ENCODE measurements at regions not wholly inside any gene's neighbourhood (a gene's known extent, or its start where the extent isn't known, plus 50 kb on each side); places are given as distances from the start of the nearest gene placed in this dataset.

DNA sequence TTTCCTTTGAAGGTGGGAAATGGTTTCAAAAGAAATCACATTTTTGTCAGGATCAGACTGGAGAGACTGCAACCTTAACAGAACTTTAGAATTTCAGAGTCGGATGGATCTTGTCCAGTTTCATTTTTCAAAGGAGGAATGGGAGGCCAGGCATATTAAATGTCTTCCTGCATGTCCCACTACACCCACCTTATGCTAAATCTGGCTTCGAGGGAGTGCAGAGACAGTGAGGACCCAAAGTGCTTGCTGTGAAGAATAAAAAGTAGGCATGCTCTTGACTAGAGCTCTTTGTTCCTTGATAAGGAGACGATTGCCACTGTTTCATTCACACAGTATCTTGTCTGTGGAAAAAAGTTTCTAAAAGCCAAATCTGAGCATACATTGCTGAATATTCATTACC is 197.6 kb downstream of the SLC4A3 start:
- Histone ChIP-seq H3K36me3 (ENCODE audit: control insufficient read depth, insufficient read depth, low read length) (no peaks in the 10 kb centered on the region), H3K4me3 (ENCODE audit: low read depth, low read length) (no peak overlapping the region), H3K9ac (ENCODE audit: low read depth, low read length) (no peak overlapping the region), H3K27me3 (ENCODE audit: control insufficient read depth, insufficient read depth, low read length) (no peaks in the 10 kb centered on the region), H3K9me3 (ENCODE audit: control insufficient read depth, insufficient read depth, low read length) (peaks cover 2% of the 10 kb centered on the region), H3K4me1 (ENCODE audit: control insufficient read depth, insufficient read depth, low read length) (no peaks in the 10 kb centered on the region)

DNA sequence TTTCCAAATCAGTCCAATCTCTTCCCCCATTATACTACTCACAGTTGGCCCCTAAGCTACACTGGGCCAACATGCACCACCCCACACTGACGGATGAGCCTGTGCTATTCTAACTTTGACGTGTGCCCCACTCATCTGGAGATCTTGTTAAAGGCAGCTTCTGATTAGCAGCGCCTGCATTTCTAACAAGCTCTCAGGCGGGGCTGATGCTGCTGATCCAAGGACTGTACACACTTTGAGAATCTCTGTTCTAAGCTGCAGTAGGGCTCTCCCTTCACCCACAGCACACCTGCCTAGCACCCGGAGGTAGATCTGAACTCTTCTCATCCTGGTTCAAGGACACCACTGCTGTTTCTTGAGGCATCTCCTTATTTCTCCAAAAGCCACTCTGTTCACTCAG is 200.7 kb downstream of the SLC4A3 start:
- Histone ChIP-seq H3K4me1 (ENCODE audit: control insufficient read depth, insufficient read depth, low read length) (no peaks in the 10 kb centered on the region), H3K27me3 (ENCODE audit: control insufficient read depth, insufficient read depth, low read length) (no peaks in the 10 kb centered on the region), H3K9me3 (ENCODE audit: control insufficient read depth, insufficient read depth, low read length) (no peaks in the 10 kb centered on the region), H3K9ac (ENCODE audit: low read depth, low read length) (no peak overlapping the region), H3K36me3 (ENCODE audit: control insufficient read depth, insufficient read depth, low read length) (no peaks in the 10 kb centered on the region), H3K4me3 (ENCODE audit: low read depth, low read length) (no peak overlapping the region)

DNA sequence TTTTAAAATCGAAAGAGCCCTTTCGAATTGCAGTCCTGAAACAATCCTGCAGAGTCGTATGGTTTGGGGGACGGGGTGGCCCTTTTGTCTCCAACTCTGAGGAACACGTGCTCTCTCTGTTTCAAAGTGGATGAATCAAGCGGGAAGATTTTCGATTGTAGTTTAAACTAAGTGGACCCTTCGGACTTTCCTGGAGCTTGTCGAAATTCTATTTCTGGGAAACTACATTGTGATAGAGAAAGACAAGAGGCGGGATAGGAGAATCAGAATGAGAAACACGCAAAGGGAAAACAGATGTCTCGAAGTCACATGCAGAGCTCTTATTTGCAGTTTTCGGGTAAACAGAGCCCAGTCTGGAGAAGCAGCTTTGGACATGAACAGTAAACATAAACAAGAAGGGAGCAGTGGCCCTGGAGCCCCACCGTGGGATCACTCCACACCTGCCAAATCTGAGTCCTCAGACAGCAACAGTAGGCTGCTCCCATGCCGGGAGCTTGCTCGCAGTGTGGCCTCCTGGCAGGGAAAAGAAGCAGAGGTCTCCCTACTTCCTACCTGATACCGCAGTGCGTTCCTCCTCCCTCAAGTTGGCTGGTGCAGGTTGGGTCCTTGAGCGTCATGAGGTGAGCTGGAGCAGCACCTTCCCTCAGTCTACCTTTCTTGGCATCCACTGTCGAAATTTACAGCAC is 202.4 kb downstream of the SLC4A3 start:
- H3K9me3 ChIP-seq (ENCODE audit: control insufficient read depth, insufficient read depth, low read length) = no peaks in the 10 kb centered on the region
- H3K4me3 ChIP-seq (ENCODE audit: low read depth, low read length) = no peak overlapping the region

DNA sequence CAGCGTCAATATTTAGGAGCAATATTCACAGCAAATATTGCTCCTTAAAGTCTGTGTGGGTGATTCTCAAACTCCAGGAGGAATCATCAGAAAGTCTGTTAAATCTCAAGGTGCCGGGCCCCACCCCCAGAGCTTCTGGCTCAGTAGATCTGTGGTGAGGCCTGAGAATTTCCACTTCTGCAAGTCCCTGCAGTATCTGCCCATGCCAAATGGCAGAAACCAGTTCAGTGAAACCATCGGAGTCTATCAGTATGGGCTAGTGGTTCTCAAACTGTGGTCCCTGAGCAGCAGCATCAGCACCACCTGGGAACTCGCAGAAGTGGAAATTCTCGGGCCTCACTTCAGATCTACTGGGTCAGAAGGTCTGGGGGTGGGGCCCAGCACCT is 202.9 kb downstream of the SLC4A3 start:
- H3K9ac ChIP-seq (ENCODE audit: low read depth, low read length) = no peak overlapping the region
- no peaks in the 10 kb centered on the region for H3K4me1 ChIP-seq (ENCODE audit: control insufficient read depth, insufficient read depth, low read length)
- H3K9me3 ChIP-seq (ENCODE audit: control insufficient read depth, insufficient read depth, low read length) = no peaks in the 10 kb centered on the region

More for the DNA sequence above, 202.4 kb downstream of the SLC4A3 start:
- no peaks in the 10 kb centered on the region for H3K4me1 ChIP-seq (ENCODE audit: control insufficient read depth, insufficient read depth, low read length)
- no peaks in the 10 kb centered on the region for H3K36me3 ChIP-seq (ENCODE audit: control insufficient read depth, insufficient read depth, low read length)
- H3K27me3 ChIP-seq (ENCODE audit: control insufficient read depth, insufficient read depth, low read length) = no peaks in the 10 kb centered on the region
- no peak overlapping the region for H3K9ac ChIP-seq (ENCODE audit: low read depth, low read length)

DNA sequence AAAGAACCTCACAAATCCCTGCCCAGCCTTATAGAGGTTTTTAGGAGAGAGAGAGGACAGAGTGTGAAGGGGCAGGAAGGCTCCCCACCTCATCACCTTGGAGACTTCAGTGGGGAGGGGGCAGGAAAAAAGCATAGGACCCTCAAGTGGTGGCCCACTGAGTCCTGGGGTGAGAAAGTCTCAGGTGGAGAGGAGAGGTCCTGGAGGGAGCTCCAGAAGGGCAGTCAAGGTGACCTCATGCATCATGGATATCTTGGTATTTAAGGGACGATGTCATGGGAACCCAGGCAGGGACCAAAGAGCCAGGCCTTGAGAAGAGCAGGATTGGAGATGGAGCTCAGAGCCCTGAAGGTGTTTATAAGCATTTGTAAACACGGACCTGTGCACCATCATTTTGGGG is 204.5 kb downstream of the SLC4A3 start:
- Histone ChIP-seq H3K36me3 (ENCODE audit: control insufficient read depth, insufficient read depth, low read length) (no peaks in the 10 kb centered on the region), H3K4me3 (ENCODE audit: low read depth, low read length) (no peak overlapping the region), H3K9me3 (ENCODE audit: control insufficient read depth, insufficient read depth, low read length) (no peaks in the 10 kb centered on the region), H3K4me1 (ENCODE audit: control insufficient read depth, insufficient read depth, low read length) (no peaks in the 10 kb centered on the region), H3K27me3 (ENCODE audit: control insufficient read depth, insufficient read depth, low read length) (no peaks in the 10 kb centered on the region), H3K9ac (ENCODE audit: low read depth, low read length) (no peak overlapping the region)

More for the DNA sequence above, 202.9 kb downstream of the SLC4A3 start:
- Histone ChIP-seq H3K36me3 (ENCODE audit: control insufficient read depth, insufficient read depth, low read length) (no peaks in the 10 kb centered on the region), H3K4me3 (ENCODE audit: low read depth, low read length) (no peak overlapping the region), H3K27me3 (ENCODE audit: control insufficient read depth, insufficient read depth, low read length) (no peaks in the 10 kb centered on the region)

DNA sequence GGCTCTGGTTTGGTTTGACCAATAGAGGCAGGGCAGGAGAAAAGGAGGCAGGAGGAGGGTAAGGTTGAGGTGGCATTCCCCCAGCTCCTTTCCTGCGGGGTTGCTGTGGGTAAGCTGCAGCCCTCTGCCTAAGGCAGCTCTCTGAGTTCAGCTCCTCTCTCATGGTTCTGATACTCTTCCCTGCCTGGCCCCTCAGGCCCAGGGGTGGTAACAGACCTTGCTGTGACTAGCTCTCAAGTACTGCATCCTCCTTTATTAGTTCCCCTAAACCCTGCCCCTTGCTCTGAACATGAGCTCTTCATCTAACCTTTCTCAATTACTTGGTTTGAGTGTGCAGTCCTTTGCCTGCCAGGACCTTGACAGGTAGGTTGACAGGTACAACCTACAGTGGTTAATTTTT is 205.5 kb downstream of the SLC4A3 start:
- Histone ChIP-seq H3K36me3 (ENCODE audit: control insufficient read depth, insufficient read depth, low read length) (no peaks in the 10 kb centered on the region), H3K9me3 (ENCODE audit: control insufficient read depth, insufficient read depth, low read length) (no peaks in the 10 kb centered on the region), H3K4me3 (ENCODE audit: low read depth, low read length) (no peak overlapping the region), H3K27me3 (ENCODE audit: control insufficient read depth, insufficient read depth, low read length) (no peaks in the 10 kb centered on the region), H3K4me1 (ENCODE audit: control insufficient read depth, insufficient read depth, low read length) (no peaks in the 10 kb centered on the region), H3K9ac (ENCODE audit: low read depth, low read length) (no peak overlapping the region)

DNA sequence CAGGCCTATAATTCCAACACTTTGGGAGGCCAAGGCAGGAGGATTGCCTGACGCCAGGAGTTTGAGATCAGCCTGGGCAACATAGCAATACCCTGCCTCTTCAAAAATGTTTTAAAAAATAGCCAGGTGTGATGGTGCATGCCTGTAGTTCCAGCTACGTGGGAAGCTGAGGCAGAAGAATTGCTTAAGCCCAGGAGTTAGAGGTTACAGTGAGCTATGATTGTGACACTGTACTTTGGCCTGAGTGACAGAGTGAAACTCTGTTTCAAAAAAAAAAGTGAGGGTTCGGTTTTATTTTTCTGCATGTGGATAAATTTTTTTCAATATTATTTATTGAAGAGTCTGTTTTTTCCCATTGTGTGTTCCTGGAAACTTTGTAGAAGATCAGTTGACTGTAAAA is 208.1 kb downstream of the SLC4A3 start:
- no peaks in the 10 kb centered on the region for H3K9me3 ChIP-seq (ENCODE audit: control insufficient read depth, insufficient read depth, low read length)
- no peaks in the 10 kb centered on the region for H3K36me3 ChIP-seq (ENCODE audit: control insufficient read depth, insufficient read depth, low read length)

DNA sequence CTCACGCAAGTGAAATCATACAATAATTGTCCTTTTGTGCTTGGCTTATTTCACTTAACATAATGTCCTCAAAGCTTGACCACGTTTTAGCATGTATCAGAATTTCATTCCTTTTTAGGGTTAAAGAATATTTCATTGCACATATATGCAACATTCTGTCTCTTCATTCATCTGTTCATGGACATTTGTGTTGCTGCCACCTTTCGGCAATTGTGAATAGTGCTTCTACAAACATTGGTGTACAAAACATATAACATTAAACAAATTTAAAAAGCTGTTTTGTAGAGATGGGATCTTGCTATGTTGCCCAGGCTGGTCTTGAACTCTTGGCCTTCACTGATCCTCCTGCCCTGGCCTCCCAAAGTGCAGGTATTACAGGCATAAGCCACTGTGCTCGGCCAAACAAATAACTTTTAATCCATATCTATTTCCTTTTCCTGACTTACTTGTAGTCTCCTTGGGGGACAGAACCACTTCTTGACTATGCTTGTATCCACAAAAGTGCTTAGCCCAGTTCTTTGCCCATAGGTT is 209.3 kb downstream of the SLC4A3 start:
- H3K36me3 ChIP-seq (ENCODE audit: control insufficient read depth, insufficient read depth, low read length) = no peaks in the 10 kb centered on the region
- H3K27me3 ChIP-seq (ENCODE audit: control insufficient read depth, insufficient read depth, low read length) = no peaks in the 10 kb centered on the region
- no peaks in the 10 kb centered on the region for H3K4me1 ChIP-seq (ENCODE audit: control insufficient read depth, insufficient read depth, low read length)
- H3K9me3 ChIP-seq (ENCODE audit: control insufficient read depth, insufficient read depth, low read length) = no peaks in the 10 kb centered on the region
- H3K4me3 ChIP-seq (ENCODE audit: low read depth, low read length) = no peak overlapping the region
- H3K9ac ChIP-seq (ENCODE audit: low read depth, low read length) = no peak overlapping the region

More for the DNA sequence above, 208.1 kb downstream of the SLC4A3 start:
- Histone ChIP-seq H3K9ac (ENCODE audit: low read depth, low read length) (no peak overlapping the region), H3K4me3 (ENCODE audit: low read depth, low read length) (no peak overlapping the region), H3K4me1 (ENCODE audit: control insufficient read depth, insufficient read depth, low read length) (no peaks in the 10 kb centered on the region), H3K27me3 (ENCODE audit: control insufficient read depth, insufficient read depth, low read length) (no peaks in the 10 kb centered on the region)

DNA sequence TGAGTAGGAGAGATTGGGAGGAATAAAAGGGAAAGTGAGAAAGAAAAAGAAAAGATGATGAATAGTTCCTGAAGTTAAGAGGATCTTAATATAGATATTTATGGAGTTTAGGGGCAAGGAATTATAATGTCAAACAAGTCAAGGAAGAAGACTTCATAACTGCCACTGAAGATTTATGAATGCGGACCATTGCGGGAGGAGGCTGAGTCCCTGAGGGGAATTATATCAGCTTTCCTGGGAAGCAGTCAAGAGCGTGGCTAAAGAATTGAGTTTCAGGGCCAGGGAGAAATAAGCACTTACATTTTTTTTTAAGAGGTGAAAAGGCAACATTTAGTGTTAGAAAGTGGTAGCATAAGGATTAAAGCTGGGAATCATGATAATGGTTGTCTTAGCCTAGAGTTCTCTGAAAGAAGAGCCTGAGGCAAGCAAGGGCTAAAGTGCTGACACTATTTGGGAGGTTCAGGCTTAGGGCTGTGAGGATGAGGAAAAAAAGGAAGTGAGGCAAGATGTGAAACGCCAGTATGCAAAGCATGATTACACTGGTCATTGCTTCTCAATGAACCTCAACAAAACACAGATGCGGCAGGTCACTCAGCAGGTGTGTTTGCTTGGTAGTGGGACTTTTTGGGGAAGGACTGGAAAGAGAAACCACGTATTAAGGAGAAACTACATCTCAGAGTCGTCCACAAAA is 217.1 kb downstream of the SLC4A3 start:
- no peaks in the 10 kb centered on the region for H3K9me3 ChIP-seq (ENCODE audit: control insufficient read depth, insufficient read depth, low read length)
- no peaks in the 10 kb centered on the region for H3K36me3 ChIP-seq (ENCODE audit: control insufficient read depth, insufficient read depth, low read length)
- H3K4me1 ChIP-seq (ENCODE audit: control insufficient read depth, insufficient read depth, low read length) = no peaks in the 10 kb centered on the region
- H3K9ac ChIP-seq (ENCODE audit: low read depth, low read length) = no peak overlapping the region
- no peak overlapping the region for H3K4me3 ChIP-seq (ENCODE audit: low read depth, low read length)
- H3K27me3 ChIP-seq (ENCODE audit: control insufficient read depth, insufficient read depth, low read length) = peaks cover 3% of the 10 kb centered on the region

DNA sequence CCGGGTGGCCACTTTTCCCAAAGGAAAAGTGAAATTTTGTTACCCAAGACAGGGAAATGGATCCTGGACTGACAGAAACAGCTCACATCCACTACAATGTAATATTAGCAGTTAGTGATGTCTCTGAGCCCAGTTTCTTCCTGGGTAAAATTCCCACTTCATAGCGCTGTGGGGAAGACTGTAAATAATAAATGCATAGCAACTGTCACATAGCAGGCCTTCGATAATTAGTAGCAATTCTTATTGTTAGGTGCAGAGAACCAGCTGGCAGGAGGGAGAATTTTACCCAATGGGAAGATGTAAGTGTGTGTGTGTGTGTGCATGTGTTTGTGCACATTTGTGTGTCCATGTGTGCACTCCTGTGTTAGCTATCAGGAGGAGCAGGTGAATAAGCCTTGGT is 221.5 kb downstream of the SLC4A3 start:
- no peak overlapping the region for H3K9ac ChIP-seq (ENCODE audit: low read depth, low read length)
- peaks cover 9% of the 10 kb centered on the region for H3K4me1 ChIP-seq (ENCODE audit: control insufficient read depth, insufficient read depth, low read length)
- no peaks in the 10 kb centered on the region for H3K36me3 ChIP-seq (ENCODE audit: control insufficient read depth, insufficient read depth, low read length)
- H3K9me3 ChIP-seq (ENCODE audit: control insufficient read depth, insufficient read depth, low read length) = no peaks in the 10 kb centered on the region
- H3K4me3 ChIP-seq (ENCODE audit: low read depth, low read length) = no peak overlapping the region
- H3K27me3 ChIP-seq (ENCODE audit: control insufficient read depth, insufficient read depth, low read length) = peaks cover 25% of the 10 kb centered on the region

DNA sequence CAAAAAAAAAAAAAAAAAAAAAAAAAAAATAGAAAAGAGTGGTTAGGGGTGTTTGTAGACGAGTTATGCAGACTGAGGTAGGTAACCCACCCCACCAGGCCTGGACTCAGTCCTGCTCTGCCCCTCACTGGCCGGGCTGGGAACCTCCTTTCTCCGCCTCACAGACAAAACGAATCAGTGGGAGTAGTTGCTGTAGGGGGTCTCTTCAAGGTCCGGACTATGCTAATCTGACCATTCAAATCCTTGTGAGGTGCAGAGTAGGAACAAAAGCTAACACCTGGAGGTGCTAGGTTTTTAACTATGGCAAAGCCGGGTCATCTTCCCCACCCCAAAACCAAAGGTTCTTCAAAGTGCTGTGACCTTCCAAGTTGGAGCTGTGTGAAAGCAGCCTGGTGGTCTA is 223.7 kb downstream of the SLC4A3 start:
- Histone ChIP-seq H3K4me1 (ENCODE audit: control insufficient read depth, insufficient read depth, low read length) (peaks cover 9% of the 10 kb centered on the region), H3K9me3 (ENCODE audit: control insufficient read depth, insufficient read depth, low read length) (no peaks in the 10 kb centered on the region), H3K36me3 (ENCODE audit: control insufficient read depth, insufficient read depth, low read length) (no peaks in the 10 kb centered on the region), H3K9ac (ENCODE audit: low read depth, low read length) (no peak overlapping the region), H3K4me3 (ENCODE audit: low read depth, low read length) (no peak overlapping the region), H3K27me3 (ENCODE audit: control insufficient read depth, insufficient read depth, low read length) (peaks cover 29% of the 10 kb centered on the region)
